Esophagus muscularis mucosa (tissue), 3 donors: ENCODE measurements at regions not wholly inside any gene's neighbourhood (a gene's known extent, or its start where the extent isn't known, plus 50 kb on each side); places are given as distances from the start of the nearest gene placed in this dataset.

Experiments used
- CTCF ChIP-seq, 3 experiments: fragments of 200-600 bp in 2 of 3; fragments of 450-650 bp in 1 of 3; sonication (generic) in 2 of 3; IDR thresholded peaks; one replicate each; pipeline ENCODE4 v1.5.1; 2017 to 2019; ENCODE audit warnings: antibody characterized with exemption in 3 of 3, mild to moderate bottlenecking in 2 of 3, moderate library complexity in 1 of 3
- POLR2AphosphoS5 ChIP-seq, 2 donors: sonication (generic); formaldehyde crosslinking; IDR thresholded peaks; one replicate each; pipeline ENCODE4 v1.6.1; 2017; ENCODE audit warnings: antibody characterized with exemption in 2 of 2

- TF ChIP-seq POLR2AphosphoS5 (IDR thresholded peaks at IDR 0.05) (no peak), CTCF (IDR thresholded peaks at IDR 0.05) (no peak)
Observed at GRCh38 chr9:90088856-90089255, 484.0 kb downstream of the GADD45G start.
